ENCODE measurements at regions not wholly inside any gene's neighbourhood (a gene's known extent, or its start where the extent isn't known, plus 50 kb on each side); places are given as distances from the start of the nearest gene placed in this dataset.

- ChIA-PET POLR2A (no interaction called here), CTCF (interaction anchor here (0.6 kb wide), 1 partner anchor 748 kb away, joined by 3 read pairs; no protein-coding TSS in a partner anchor)
- in situ Hi-C loops (cut with HindIII; ENCODE audit: low pct_unique_long_range_greater_than_20kb, low sequenced_read_pairs) (no loop called here), intact Hi-C loops (cut with micrococcal nuclease; ENCODE audit: unreplicated experiment) (no loop called here)
- ATAC-seq (no peak), DNase-seq (ENCODE audit: low read depth, low spot score) (no peak)
- no peaks in the 10 kb centered on the region for H3K9me3 ChIP-seq (ENCODE audit: control insufficient read depth, insufficient read depth, low read depth, low read length)
- BruUV-seq (replicated peaks), result no TSS peak
- no peaks in the 10 kb centered on the region for H3K36me3 ChIP-seq (ENCODE audit: control insufficient read depth, insufficient read depth, low read length)
- no peak for TF ChIP-seq REST (IDR thresholded peaks at IDR 0.05; ENCODE audit: insufficient read depth in 1 of 2, low read depth in 2 of 2, low read length in 1 of 2)
- TF ChIP-seq TCF7L2 (IDR thresholded peaks at IDR 0.05; ENCODE audit: low read depth, low read length), result no peak
- TF ChIP-seq SIN3A (IDR thresholded peaks at IDR 0.05; ENCODE audit: borderline replicate concordance, insufficient read depth, low read depth, low read length), result no peak
- no peak for TF ChIP-seq CTCF (IDR thresholded peaks at IDR 0.05)
- no peak for TF ChIP-seq POLR2AphosphoS5 (IDR thresholded peaks at IDR 0.05; ENCODE audit: low read depth, low read length)
- H3K4me1 ChIP-seq (ENCODE audit: control insufficient read depth, insufficient read depth, low read length), result no peaks in the 10 kb centered on the region
- H3K4me3 ChIP-seq (ENCODE audit: low read depth in 2 of 2, low read length in 2 of 2), result no peak overlapping the region
- H3K27ac ChIP-seq (ENCODE audit: low read length), result no peak overlapping the region
- no peaks in the 10 kb centered on the region; the same call in 1 of the 2 replicates for H3K27me3 ChIP-seq (ENCODE audit: control insufficient read depth, insufficient read depth, low read length)
Measured at GRCh38 chr1:4596486-4596885, 57.9 kb upstream of the AJAP1 start.

GRCh38 chr1:4597020-4597419, 57.4 kb upstream of the AJAP1 start:
- ChIA-PET POLR2A (no interaction called here), CTCF (no interaction called here)
- H3K36me3 ChIP-seq (ENCODE audit: control insufficient read depth, insufficient read depth, low read length), result no peaks in the 10 kb centered on the region
- intact Hi-C loops (cut with micrococcal nuclease; ENCODE audit: unreplicated experiment), result no loop called here
- no TSS peak for BruUV-seq (replicated peaks)
- no peaks in the 10 kb centered on the region; the same call in 1 of the 2 replicates for H3K27me3 ChIP-seq (ENCODE audit: control insufficient read depth, insufficient read depth, low read length)
- in situ Hi-C loops (cut with HindIII; ENCODE audit: low pct_unique_long_range_greater_than_20kb, low sequenced_read_pairs), result no loop called here
- TF ChIP-seq POLR2AphosphoS5 (IDR thresholded peaks at IDR 0.05; ENCODE audit: low read depth, low read length), result no peak
- TF ChIP-seq CTCF (IDR thresholded peaks at IDR 0.05), result no peak
- TF ChIP-seq TCF7L2 (IDR thresholded peaks at IDR 0.05; ENCODE audit: low read depth, low read length), result no peak
- TF ChIP-seq SIN3A (IDR thresholded peaks at IDR 0.05; ENCODE audit: borderline replicate concordance, insufficient read depth, low read depth, low read length), result no peak
- TF ChIP-seq REST (IDR thresholded peaks at IDR 0.05; ENCODE audit: insufficient read depth in 1 of 2, low read depth in 2 of 2, low read length in 1 of 2), result no peak
- H3K4me3 ChIP-seq (ENCODE audit: low read depth in 2 of 2, low read length in 2 of 2), result no peak overlapping the region
- no peaks in the 10 kb centered on the region for H3K4me1 ChIP-seq (ENCODE audit: control insufficient read depth, insufficient read depth, low read length)
- no peaks in the 10 kb centered on the region for H3K9me3 ChIP-seq (ENCODE audit: control insufficient read depth, insufficient read depth, low read depth, low read length)
- DNase-seq (ENCODE audit: low read depth, low spot score) (no peak), ATAC-seq (no peak)
- H3K27ac ChIP-seq (ENCODE audit: low read length), result no peak overlapping the region

Measured in Panc1 (cell line).